OCI-M2 (cell line): ENCODE measurements at regions not wholly inside any gene's neighbourhood (a gene's known extent, or its start where the extent isn't known, plus 50 kb on each side); places are given as distances from the start of the nearest gene placed in this dataset.

Experiments
- DNase-seq: peaks from one replicate; lab custom pipeline; 2025; ENCODE audit not compliant: unreplicated experiment; lab: John Stamatoyannopoulos, UW

DNA sequence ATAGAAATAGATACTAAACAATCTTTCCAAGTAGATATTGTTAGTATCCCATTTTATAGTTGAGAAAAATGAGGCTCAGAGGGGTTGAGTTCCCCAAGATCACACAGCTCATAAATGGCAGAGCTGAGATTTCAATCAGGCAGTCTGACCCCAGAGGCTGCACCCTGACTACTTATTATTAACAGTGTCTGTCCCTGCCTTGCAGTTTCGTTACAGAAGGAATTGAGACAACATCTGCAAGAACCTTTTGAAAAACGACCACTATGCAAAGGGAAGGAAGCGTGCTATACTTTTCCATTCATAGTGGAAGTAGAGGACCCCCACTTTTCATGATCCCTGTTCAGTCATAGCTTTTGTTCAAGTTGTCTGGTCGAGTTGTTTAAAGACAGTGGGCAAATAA, 53.2 kb upstream of the SEC11C start:
- DNase-seq = no peak

DNA sequence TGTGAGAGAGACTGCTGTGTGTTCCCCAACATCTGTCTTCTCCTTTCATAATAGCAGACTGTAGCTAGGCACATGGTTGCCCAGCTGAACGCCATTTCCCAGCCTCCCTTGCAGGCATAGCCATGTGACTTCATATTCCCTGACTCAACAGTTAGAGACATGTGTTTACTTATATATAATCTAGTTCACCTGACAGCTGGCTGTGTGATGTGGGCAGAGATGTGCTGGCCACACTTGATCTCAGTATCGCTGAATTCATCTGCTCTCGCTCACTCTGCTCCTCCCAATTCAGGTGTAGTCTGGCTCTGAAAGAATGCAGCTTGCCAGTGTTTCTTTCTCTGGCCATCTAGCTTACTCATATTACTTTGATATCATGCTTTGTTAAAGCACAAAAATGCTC, 52.3 kb upstream of the SEC11C start:
- DNase-seq = no peak
